A549 (cell line): ENCODE measurements at regions not wholly inside any gene's neighbourhood (a gene's known extent, or its start where the extent isn't known, plus 50 kb on each side); places are given as distances from the start of the nearest gene placed in this dataset.

Experiments
- ATAC-seq, 2 experiments: fragments of 200-7000 bp in 1 of 2; fragments of >200 bp in 1 of 2; cut with Nextera tagmentation in 1 of 2; cut with Tn5 transposase in 1 of 2; 3 replicates each; pipeline versions ENCODE4 v1.8.0 to v1.9.1; 2018 to 2020; ENCODE audit warnings: mild to moderate bottlenecking in 1 of 2, moderate library complexity in 1 of 2
- CTCF ChIA-PET: fragments of 300-600 bp; sonication (Branson Sonifier 250); formaldehyde crosslinking; extraction: SDS; loops from one replicate; lab custom pipeline; 2021; ENCODE audit warnings: antibody characterized with exemption, inconsistent platforms; lab: Yijun Ruan, JAX
- POLR2A ChIA-PET: fragments of 350-600 bp; formaldehyde crosslinking; extraction: SDS; loops from one replicate; lab custom pipeline; 2021; ENCODE audit warnings: antibody characterized with exemption, inconsistent platforms; lab: Yijun Ruan, JAX
- DNase-seq, 2 experiments: peaks; one replicate each; pipeline versions ENCODE4 v3.0.0 to v3.0.0-alpha.2; 2011 to 2016; ENCODE audit warnings: low read depth in 1 of 2, low spot score in 1 of 2
- FAIRE-seq: peaks from 2 replicates; lab custom pipeline; 2011; peaks lifted over from hg19 to GRCh38; lab: Jason Lieb, UNC
- H3K27ac ChIP-seq, 2 experiments: fragments of >200 bp; sonication (Bioruptor Twin); formaldehyde crosslinking; 3 replicates each; pipeline ENCODE4 v1.5.1; 2016 to 2017
- H3K4me1 ChIP-seq: fragments of >200 bp; sonication (Bioruptor Twin); formaldehyde crosslinking; 3 replicates; pipeline ENCODE4 v1.6.1; 2016
- H3K4me2 ChIP-seq: fragments of >200 bp; sonication (Bioruptor Twin); formaldehyde crosslinking; 3 replicates; pipeline ENCODE4 v1.6.1; 2016
- H3K4me3 ChIP-seq: fragments of >200 bp; sonication (Bioruptor Twin); formaldehyde crosslinking; 3 replicates; pipeline ENCODE4 v1.5.1; 2016
- H3K9me3 ChIP-seq: fragments of >200 bp; sonication (Bioruptor Twin); formaldehyde crosslinking; 3 replicates; pipeline ENCODE4 v1.6.1; 2016
- CTCF ChIP-seq: fragments of >200 bp; sonication (Bioruptor Twin); formaldehyde crosslinking; IDR thresholded peaks from 3 replicates; pipeline ENCODE4 v1.5.1; 2016
- EHMT2 ChIP-seq: fragments of 200-600 bp; sonication (generic); IDR thresholded peaks from 2 replicates; pipeline ENCODE4 v1.6.1; 2016; ENCODE audit warnings: antibody characterized with exemption, low read depth, mild to moderate bottlenecking, moderate library complexity
- FOSB ChIP-seq: fragments of 250-450 bp; sonication (Bioruptor Pico); IDR thresholded peaks from 2 replicates; pipeline ENCODE4 v1.5.0; 2020; ENCODE audit warnings: mild to moderate bottlenecking, moderate library complexity
- FOXS1 ChIP-seq: fragments of 250-450 bp; sonication (Bioruptor Pico); IDR thresholded peaks from 2 replicates; pipeline ENCODE4 v1.5.0; 2020; ENCODE audit warnings: mild to moderate bottlenecking, moderate library complexity
- GATA3 ChIP-seq: IDR thresholded peaks from 2 replicates; pipeline ENCODE4 v1.6.1; 2012; ENCODE audit warnings: borderline replicate concordance
- HMGXB4 ChIP-seq: fragments of 250-450 bp; sonication (Bioruptor Pico); IDR thresholded peaks from 2 replicates; pipeline ENCODE4 v1.5.0; 2021; ENCODE audit warnings: mild to moderate bottlenecking, moderate library complexity, borderline replicate concordance
- KDM1A ChIP-seq: fragments of 200-600 bp; sonication (generic); IDR thresholded peaks from 2 replicates; pipeline ENCODE4 v1.6.1; 2016; ENCODE audit warnings: low read depth, mild to moderate bottlenecking
- MAX ChIP-seq: IDR thresholded peaks from 2 replicates; pipeline ENCODE4 v1.6.1; 2012
- NFE2L2 ChIP-seq: fragments of 150-350 bp; conservative IDR thresholded peaks from 2 replicates; pipeline ENCODE4 v1.6.1; 2014; ENCODE audit warnings: low read length
- NR3C1 ChIP-seq: fragments of >200 bp; sonication (Bioruptor Twin); formaldehyde crosslinking; IDR thresholded peaks from 3 replicates; pipeline ENCODE4 v1.6.1; 2017
- PBX3 ChIP-seq: IDR thresholded peaks from 2 replicates; pipeline ENCODE4 v1.6.1; 2012
- POLR2A ChIP-seq: IDR thresholded peaks from 2 replicates; pipeline ENCODE4 v1.6.1; 2012; ENCODE audit warnings: mild to moderate bottlenecking, low read length
- POLR2AphosphoS2 ChIP-seq: conservative IDR thresholded peaks from 2 replicates; pipeline ENCODE4 v1.6.1; 2012; ENCODE audit warnings: low read length, improper control_type of control experiment, inconsistent platforms
- RAD21 ChIP-seq, 2 experiments: fragments of >200 bp in 1 of 2; sonication (Bioruptor Twin) in 1 of 2; formaldehyde crosslinking in 1 of 2; IDR thresholded peaks in 1 of 2; conservative IDR thresholded peaks in 1 of 2; 2 replicates in 1 of 2; 3 replicates in 1 of 2; pipeline ENCODE4 v1.6.1; 2012 to 2018; ENCODE audit warnings: inconsistent platforms in 1 of 2
- RARB ChIP-seq: fragments of 250-450 bp; sonication (Bioruptor Pico); IDR thresholded peaks from 2 replicates; pipeline ENCODE4 v1.8.0; 2021; ENCODE audit warnings: mild to moderate bottlenecking, moderate library complexity
- RCOR1 ChIP-seq: fragments of 150-350 bp; IDR thresholded peaks from 2 replicates; pipeline ENCODE4 v1.6.1; 2014; ENCODE audit warnings: antibody characterized with exemption, low read length, low read depth
- REST ChIP-seq: fragments of 200-600 bp; sonication (generic); IDR thresholded peaks from 2 replicates; pipeline ENCODE4 v1.6.1; 2016; ENCODE audit warnings: antibody characterized with exemption, mild to moderate bottlenecking, moderate library complexity
- TP53 ChIP-seq: fragments of 250-450 bp; sonication (Bioruptor Pico); IDR thresholded peaks from 2 replicates; pipeline ENCODE4 v1.5.0; 2021; ENCODE audit warnings: mild to moderate bottlenecking, moderate library complexity
- ZFP36 ChIP-seq: fragments of 450-650 bp; IDR thresholded peaks from 2 replicates; pipeline ENCODE4 v1.6.1; 2014; ENCODE audit warnings: borderline replicate concordance; ENCODE audit not compliant: partially characterized antibody
- WGBS: methylation state at CpG from one replicate; pipeline ENCODE4 v1.1.6; 2017; ENCODE audit errors: missing lambda C conversion rate; 5-methylcytosine and 5-hydroxymethylcytosine counted together

- Histone ChIP-seq H3K9me3 (no peaks in the 10 kb centered on the region), H3K4me2 (no peak overlapping the region), H3K4me3 (no peak overlapping the region), H3K27ac (no peak overlapping the region), H3K4me1 (no peaks in the 10 kb centered on the region; the same call in 2 of the 3 replicates)
- 94% methylated on average over 13 of the region's 13 CpGs for WGBS
- TF ChIP-seq REST (no peak), EHMT2 (no peak), KDM1A (no peak)
- POLR2A ChIA-PET = no interaction called here
- no peak for FAIRE-seq
- no peak for DNase-seq
- CTCF ChIA-PET = interaction anchor here (0.8 kb wide), 1 partner anchor 61 kb away, joined by 4 read pairs; no protein-coding TSS in a partner anchor
- no peak for ATAC-seq
Observed at GRCh38 chr12:124440841-124441381, 126.5 kb downstream of the NCOR2 start.

- no peaks in the 10 kb centered on the region; the same call in 2 of the 3 replicates for H3K4me1 ChIP-seq
- no peak for TF ChIP-seq GATA3
- TF ChIP-seq FOSB (CRISPR knock-in tag) = no peak
- TF ChIP-seq PBX3 = no peak
- TF ChIP-seq NFE2L2 = no peak
- TF ChIP-seq MAX = no peak
- TF ChIP-seq NR3C1 = no peak
- TF ChIP-seq RARB (CRISPR knock-in tag) = no peak
- no peak for TF ChIP-seq HMGXB4 (CRISPR knock-in tag)
- no peak for DNase-seq
- no peaks in the 10 kb centered on the region for H3K9me3 ChIP-seq
- no peak overlapping the region for H3K4me2 ChIP-seq
- ChIA-PET POLR2A (no interaction called here), CTCF (no interaction called here)
- 92% methylated on average over 7 of the region's 13 CpGs for WGBS
- 0 out of 6 replicates have a peak overlapping the region, but pooled peaks of 1 of the 2 experiments have one; percentile 21 for H3K27ac ChIP-seq
- no peak for FAIRE-seq
- H3K4me3 ChIP-seq = no peak overlapping the region
- ATAC-seq = no peak
Observed at GRCh38 chr12:124440031-124440626, 127.3 kb downstream of the NCOR2 start.

- 79% methylated on average over 4 of the region's 8 CpGs for WGBS
- ChIA-PET POLR2A (no interaction called here), CTCF (interaction anchor here (1.5 kb wide), 1 partner anchor 333 kb away, joined by 4 read pairs; no protein-coding TSS in a partner anchor)
- FAIRE-seq (no peak), ATAC-seq (peak; percentile 33 to 59; a peak in 5 of 6 replicates), DNase-seq (peak in 1 of 2 experiments; percentile 28)
- TF ChIP-seq POLR2AphosphoS2 (no peak), ZFP36 (no peak), POLR2A (no peak), CTCF (no peak), FOXS1 (CRISPR knock-in tag) (no peak), RCOR1 (no peak), NR3C1 (no peak), PBX3 (no peak), TP53 (no peak), RAD21 (conservative IDR thresholded peaks at IDR 0.05 in 1 of 2, IDR thresholded peaks at IDR 0.05 in 1 of 2) (no peak)
- H3K4me1 ChIP-seq = no peaks in the 10 kb centered on the region; the same call in 2 of the 3 replicates
- H3K9me3 ChIP-seq = no peaks in the 10 kb centered on the region
- H3K4me2 ChIP-seq = no peak overlapping the region
- no peak overlapping the region for H3K4me3 ChIP-seq
- peak overlapping the region in 1 of 2 experiments; percentile 45; a peak in 1 of 6 replicates for H3K27ac ChIP-seq
Observed at GRCh38 chr12:124438437-124439056, 128.9 kb downstream of the NCOR2 start.
